Mucosa of gallbladder (tissue), 1 donor: ENCODE measurements at regions not wholly inside any gene's neighbourhood (a gene's known extent, or its start where the extent isn't known, plus 50 kb on each side); places are given as distances from the start of the nearest gene placed in this dataset.
"Not testable (repeated sequence)": the region's sequence is repeated elsewhere in the genome, so short reads cannot be mapped to it uniquely, and the experiment has no call there.

Experiments used
- DNase-seq: peaks from one replicate; pipeline ENCODE4 v3.0.0-alpha.2; 2020; ENCODE audit warnings: low spot score
- donor health status: DM: no; HTN: no; CAD: no.

DNA sequence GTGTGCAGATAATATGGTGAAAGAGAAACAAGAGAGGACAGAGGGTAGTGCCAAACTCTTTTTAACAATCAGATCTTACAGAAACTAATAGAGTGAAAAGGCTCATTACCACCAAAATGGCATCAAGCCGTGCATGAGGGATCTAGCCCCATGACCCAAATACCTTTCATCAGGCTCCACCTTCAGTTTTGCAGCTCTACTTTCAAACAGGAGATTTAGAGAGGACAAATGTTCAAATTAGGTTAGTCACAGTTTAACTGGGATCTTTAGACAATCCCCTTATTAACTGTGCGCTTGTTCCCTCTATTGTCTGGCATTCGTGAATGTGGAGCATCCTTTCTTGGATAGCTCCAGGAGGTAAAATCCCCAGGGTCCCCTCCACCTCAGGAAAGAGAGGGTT lies 1209.3 kb upstream of the CHAC2 start:
- DNase-seq = no peak

GRCh38 chr2:52542297-52542696 lies 1225.3 kb upstream of the CHAC2 start:
- no peak for DNase-seq

GRCh38 chr2:52539026-52539970 lies 1228.3 kb upstream of the CHAC2 start:
- no peak for DNase-seq

DNA sequence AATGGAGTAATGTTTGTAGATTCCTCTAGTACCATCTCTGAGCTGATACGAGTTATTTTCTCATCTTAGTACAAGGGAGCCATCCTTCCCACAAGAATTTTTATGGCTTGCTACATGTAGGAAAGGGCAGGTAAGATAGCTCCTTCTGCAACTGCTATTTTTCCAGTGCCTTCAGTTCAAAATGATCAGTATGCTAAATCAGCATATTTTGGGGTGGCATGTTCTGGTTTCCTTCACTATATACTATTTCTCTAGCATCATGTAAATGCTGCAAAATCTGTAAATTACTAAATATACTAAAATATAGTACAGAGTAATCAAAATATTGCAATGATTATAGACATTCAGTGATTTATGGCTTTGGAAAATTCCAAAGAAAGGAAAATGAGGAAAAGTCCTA lies 1230.0 kb upstream of the CHAC2 start:
- DNase-seq = no peak

DNA sequence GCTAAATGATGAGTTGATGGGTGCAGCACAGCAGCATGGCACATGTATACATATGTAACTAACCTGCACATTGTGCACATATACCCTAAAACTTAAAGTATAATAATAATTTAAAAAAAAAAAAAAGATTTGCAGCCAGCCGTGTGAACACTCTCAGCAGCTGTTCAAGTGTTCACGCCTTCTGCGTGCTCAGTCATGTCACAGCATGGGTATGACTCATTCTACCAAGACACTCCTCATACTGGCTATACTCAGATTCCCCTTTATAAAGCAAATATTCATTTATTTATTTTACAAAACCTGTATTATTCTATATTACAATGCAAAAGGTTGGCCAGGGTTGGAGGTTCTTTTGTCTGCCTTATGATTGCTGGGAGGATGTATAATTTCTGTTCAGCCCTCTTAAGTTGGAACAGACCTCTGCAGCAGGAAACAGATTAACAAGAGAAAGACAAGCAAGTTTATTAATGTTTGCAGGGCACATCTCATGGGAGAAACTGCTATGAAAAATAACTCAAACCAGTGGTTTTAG lies 1230.6 kb upstream of the CHAC2 start:
- DNase-seq = no peak

DNA sequence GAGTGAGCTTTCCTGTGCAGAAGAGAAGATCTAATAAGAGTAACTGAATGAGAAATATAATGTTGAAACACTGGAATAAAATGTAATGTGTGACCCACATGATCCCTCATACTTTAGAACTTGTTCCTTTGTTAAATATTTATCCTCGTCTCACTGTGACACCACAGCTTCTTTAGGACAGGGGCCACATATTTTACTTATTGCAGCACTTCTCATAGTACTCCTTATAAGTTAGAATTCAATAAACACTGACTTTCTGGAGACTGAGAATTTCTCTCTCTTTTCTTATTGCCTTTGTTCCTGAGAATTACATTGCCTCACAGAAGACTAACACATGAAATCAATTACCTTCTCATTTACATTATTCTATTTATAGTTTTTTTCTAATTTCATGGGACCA lies 1234.6 kb upstream of the CHAC2 start:
- DNase-seq = no peak

DNA sequence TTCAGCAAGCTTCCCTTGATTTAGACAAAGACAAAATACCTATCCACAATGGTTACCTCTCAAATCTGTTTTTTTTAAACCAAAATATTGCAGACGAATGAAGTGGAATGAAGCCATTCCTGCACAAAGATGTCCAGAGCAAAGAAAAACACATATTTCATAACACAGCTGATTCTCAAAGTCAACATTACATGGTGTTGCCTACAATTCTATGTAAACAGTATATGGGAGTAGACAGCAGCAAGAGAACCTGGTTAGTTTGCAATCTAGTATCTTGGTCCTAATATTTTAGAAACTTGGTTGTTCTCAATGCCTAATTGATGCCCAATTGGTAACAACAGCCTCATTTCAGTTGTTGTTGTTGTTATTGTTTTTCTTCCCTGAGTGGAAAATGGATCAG lies 1240.9 kb upstream of the CHAC2 start:
- DNase-seq = no peak

- no peak for DNase-seq
Observed at GRCh38 chr2:52520644-52521043, 1247.0 kb upstream of the CHAC2 start.

- no peak for DNase-seq
Observed at GRCh38 chr2:52518678-52519077, 1248.9 kb upstream of the CHAC2 start.

GRCh38 chr2:52512760-52513159 lies 1254.8 kb upstream of the CHAC2 start:
- no peak for DNase-seq

GRCh38 chr2:52510432-52510831 lies 1257.2 kb upstream of the CHAC2 start:
- DNase-seq = no peak

- no peak for DNase-seq
Observed at GRCh38 chr2:52502476-52502860, 1265.1 kb upstream of the CHAC2 start.

DNA sequence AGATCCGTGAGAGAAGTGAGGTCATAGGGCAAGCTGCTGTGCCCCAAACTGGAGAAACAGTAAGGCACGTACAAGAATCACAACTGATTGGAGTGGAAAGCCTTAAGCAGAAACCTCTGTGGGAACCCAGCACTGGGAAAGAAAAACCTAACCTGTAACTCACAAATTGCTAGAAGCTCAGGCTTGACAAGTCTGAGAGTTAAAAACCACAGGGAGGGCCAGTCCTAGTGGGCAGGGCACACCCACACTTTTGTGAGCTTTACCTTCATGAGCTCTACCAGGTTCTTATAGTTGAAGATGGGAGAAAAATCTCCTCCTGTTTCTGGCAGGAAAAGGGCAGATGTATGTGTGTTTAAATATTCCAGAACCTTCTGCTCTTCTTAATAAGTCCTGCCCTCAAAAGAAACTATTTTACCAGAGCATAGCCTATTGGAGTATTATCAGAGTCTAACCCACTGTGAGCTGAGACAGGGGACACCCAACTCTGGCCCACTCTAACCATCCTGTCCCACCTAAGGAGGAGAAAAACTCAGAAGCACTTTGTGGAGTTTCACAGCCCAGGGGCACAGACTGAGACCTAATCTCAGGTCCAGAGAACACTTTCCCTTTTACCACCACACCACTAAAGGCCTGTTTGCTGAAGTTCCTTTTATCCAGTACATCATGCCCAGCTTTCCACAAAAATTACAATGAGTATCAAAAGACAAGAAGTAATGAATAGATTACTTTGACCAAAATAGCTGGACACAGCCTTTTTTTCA lies 1265.7 kb upstream of the CHAC2 start:
- DNase-seq = no peak

GRCh38 chr2:52500561-52500960 lies 1267.0 kb upstream of the CHAC2 start:
- DNase-seq = no peak

GRCh38 chr2:52498077-52498750 lies 1269.4 kb upstream of the CHAC2 start:
- peak; percentile 13 for DNase-seq

DNA sequence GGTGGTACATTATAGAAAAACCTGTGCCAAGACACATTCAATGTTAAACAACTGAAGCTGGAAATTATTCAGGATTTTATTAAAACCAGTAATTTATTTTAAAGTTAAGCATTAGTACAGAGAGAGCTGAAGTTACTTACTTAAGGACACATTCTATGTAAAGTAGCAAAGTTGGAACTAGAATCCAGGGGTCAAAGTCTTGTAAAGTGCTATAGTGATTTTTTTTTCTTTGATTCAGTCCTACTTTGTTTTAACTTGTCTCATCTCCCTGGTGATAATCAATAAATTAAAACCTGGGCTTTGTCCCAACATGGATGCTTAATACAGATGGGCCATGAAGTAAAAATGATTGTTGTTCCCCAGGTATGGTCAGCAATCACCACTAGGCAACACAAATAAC lies 1271.8 kb upstream of the CHAC2 start:
- no peak for DNase-seq

- DNase-seq = no peak
Observed at GRCh38 chr2:52477166-52477565, 1290.4 kb upstream of the CHAC2 start.

DNA sequence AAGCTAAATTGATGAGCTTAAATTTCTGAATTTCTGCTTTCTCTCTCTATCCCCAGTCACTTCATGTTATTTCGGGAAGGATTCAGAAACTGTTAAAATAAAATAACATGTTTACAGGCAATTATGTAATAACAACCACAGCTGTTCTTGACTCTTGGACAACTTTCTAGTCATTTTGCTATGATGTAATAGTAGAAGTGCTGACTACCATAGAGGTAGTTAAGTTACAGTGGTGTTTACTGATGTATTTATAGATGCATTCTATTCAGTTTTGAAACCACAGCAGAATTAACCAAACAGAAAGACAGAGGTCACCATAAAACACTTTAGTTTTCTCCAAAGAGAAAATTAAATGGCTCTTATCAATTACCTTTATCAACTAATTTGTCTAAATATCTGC lies 1292.0 kb upstream of the CHAC2 start:
- DNase-seq = no peak

GRCh38 chr2:52474091-52474490 lies 1293.5 kb upstream of the CHAC2 start:
- no peak for DNase-seq

GRCh38 chr2:52473526-52473925 lies 1294.1 kb upstream of the CHAC2 start:
- DNase-seq = no peak

- DNase-seq = not testable (repeated sequence)
Observed at GRCh38 chr2:52470457-52470856, 1297.1 kb upstream of the CHAC2 start.

- no peak for DNase-seq
Observed at GRCh38 chr2:52467189-52467588, 1300.4 kb upstream of the CHAC2 start.
